VCaP (cell line): ENCODE measurements at regions not wholly inside any gene's neighbourhood (a gene's known extent, or its start where the extent isn't known, plus 50 kb on each side); places are given as distances from the start of the nearest gene placed in this dataset.
A peak's percentile ranks its signal among the peaks of the same experiment; 100 is the strongest.

ENCODE experiments used
- H3K27ac ChIP-seq: fragments of 450-650 bp; 2 replicates; pipeline ENCODE4 v1.5.1; 2017
- TF ChIP-seq, protein P1 (sequence below): fragments of 450-650 bp; conservative IDR thresholded peaks from 2 replicates; pipeline ENCODE4 v1.5.1; 2017; ENCODE audit warnings: mild to moderate bottlenecking, moderate library complexity

- TF ChIP-seq, protein P1, sequence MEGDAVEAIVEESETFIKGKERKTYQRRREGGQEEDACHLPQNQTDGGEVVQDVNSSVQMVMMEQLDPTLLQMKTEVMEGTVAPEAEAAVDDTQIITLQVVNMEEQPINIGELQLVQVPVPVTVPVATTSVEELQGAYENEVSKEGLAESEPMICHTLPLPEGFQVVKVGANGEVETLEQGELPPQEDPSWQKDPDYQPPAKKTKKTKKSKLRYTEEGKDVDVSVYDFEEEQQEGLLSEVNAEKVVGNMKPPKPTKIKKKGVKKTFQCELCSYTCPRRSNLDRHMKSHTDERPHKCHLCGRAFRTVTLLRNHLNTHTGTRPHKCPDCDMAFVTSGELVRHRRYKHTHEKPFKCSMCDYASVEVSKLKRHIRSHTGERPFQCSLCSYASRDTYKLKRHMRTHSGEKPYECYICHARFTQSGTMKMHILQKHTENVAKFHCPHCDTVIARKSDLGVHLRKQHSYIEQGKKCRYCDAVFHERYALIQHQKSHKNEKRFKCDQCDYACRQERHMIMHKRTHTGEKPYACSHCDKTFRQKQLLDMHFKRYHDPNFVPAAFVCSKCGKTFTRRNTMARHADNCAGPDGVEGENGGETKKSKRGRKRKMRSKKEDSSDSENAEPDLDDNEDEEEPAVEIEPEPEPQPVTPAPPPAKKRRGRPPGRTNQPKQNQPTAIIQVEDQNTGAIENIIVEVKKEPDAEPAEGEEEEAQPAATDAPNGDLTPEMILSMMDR, result no peak
Measured at GRCh38 chr3:105254154-105254553, 112.6 kb upstream of the ALCAM start.

DNA sequence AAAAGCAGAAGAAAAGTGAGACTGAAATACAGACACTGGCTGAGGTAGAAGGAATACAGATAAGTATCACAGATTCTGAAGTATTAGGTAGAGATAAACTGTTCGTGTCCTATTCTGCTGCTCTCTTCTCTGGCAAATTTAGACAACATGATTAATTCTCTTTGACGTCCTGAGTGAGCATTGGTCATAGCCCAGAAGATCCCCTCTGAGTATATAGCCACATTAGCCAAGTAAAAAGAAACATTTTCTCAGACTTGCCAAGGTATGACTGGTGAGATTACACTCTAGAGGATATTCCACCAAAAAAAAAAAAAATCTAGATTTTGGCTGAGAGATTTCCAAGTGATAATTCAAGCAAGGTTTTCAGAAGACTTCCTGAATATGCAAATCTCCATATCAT, 111.4 kb upstream of the ALCAM start:
- no peak overlapping the region for H3K27ac ChIP-seq
- TF ChIP-seq, protein P1, result no peak

More at GRCh38 chr3:105254154-105254553, 112.6 kb upstream of the ALCAM start:
- peak overlapping the region; percentile 47 for H3K27ac ChIP-seq

- H3K27ac ChIP-seq, result no peak overlapping the region
- TF ChIP-seq, protein P1, result no peak
Measured at GRCh38 chr3:105259496-105259895, 107.2 kb upstream of the ALCAM start.

GRCh38 chr3:105260385-105260784, 106.3 kb upstream of the ALCAM start:
- no peak overlapping the region for H3K27ac ChIP-seq
- TF ChIP-seq, protein P1, result no peak

GRCh38 chr3:105274536-105274935, 92.2 kb upstream of the ALCAM start:
- TF ChIP-seq, protein P1, result no peak

GRCh38 chr3:105274958-105275357, 91.8 kb upstream of the ALCAM start:
- TF ChIP-seq, protein P1, result no peak
- no peak overlapping the region for H3K27ac ChIP-seq

More at GRCh38 chr3:105274536-105274935, 92.2 kb upstream of the ALCAM start:
- H3K27ac ChIP-seq, result no peak overlapping the region

- TF ChIP-seq, protein P1, result no peak
- no peak overlapping the region for H3K27ac ChIP-seq
Measured at GRCh38 chr3:105277656-105278055, 89.1 kb upstream of the ALCAM start.

- TF ChIP-seq, protein P1, result no peak
- no peak overlapping the region for H3K27ac ChIP-seq
Measured at GRCh38 chr3:105278688-105279087, 88.0 kb upstream of the ALCAM start.
